SHP77 (cell line): ENCODE measurements at regions not wholly inside any gene's neighbourhood (a gene's known extent, or its start where the extent isn't known, plus 50 kb on each side); places are given as distances from the start of the nearest gene placed in this dataset.

ENCODE experiments used
- DNase-seq, 2 experiments: peaks; one replicate each; lab custom pipeline; 2025; lab: John Stamatoyannopoulos, UW

- DNase-seq: no peak
Observed at GRCh38 chr5:10173716-10174115, 76.0 kb downstream of the ATPSCKMT start.

GRCh38 chr5:10172247-10172646, 77.4 kb downstream of the ATPSCKMT start:
- no peak for DNase-seq

- DNase-seq: no peak
Observed at GRCh38 chr5:10169359-10169758, 80.3 kb downstream of the ATPSCKMT start.

GRCh38 chr5:10168254-10168653, 81.4 kb downstream of the ATPSCKMT start:
- DNase-seq: no peak

- no peak for DNase-seq
Observed at GRCh38 chr5:10167806-10168205, 81.9 kb downstream of the ATPSCKMT start.

GRCh38 chr5:10166392-10166791, 83.3 kb downstream of the ATPSCKMT start:
- DNase-seq: no peak

- DNase-seq: no peak
Observed at GRCh38 chr5:10162468-10162867, 87.2 kb downstream of the ATPSCKMT start.

GRCh38 chr5:10161778-10162177, 87.9 kb downstream of the ATPSCKMT start:
- no peak for DNase-seq

- DNase-seq: no peak
Observed at GRCh38 chr5:10160241-10160640, 89.4 kb downstream of the ATPSCKMT start.

- DNase-seq: no peak
Observed at GRCh38 chr5:10158886-10159285, 90.8 kb downstream of the ATPSCKMT start.

- no peak for DNase-seq
Observed at GRCh38 chr5:10157085-10157669, 92.5 kb downstream of the ATPSCKMT start.

GRCh38 chr5:10155897-10156667, 93.6 kb downstream of the ATPSCKMT start:
- DNase-seq: no peak

- no peak for DNase-seq
Observed at GRCh38 chr5:10153808-10154537, 95.7 kb downstream of the ATPSCKMT start.

GRCh38 chr5:10153394-10153793, 96.3 kb downstream of the ATPSCKMT start:
- no peak for DNase-seq

- DNase-seq: no peak
Observed at GRCh38 chr5:10151656-10152055, 98.0 kb downstream of the ATPSCKMT start.

- DNase-seq: no peak
Observed at GRCh38 chr5:10149911-10150310, 99.8 kb downstream of the ATPSCKMT start.

GRCh38 chr5:10145923-10146401, 103.7 kb downstream of the ATPSCKMT start:
- peak; percentile 14 to 29 for DNase-seq

- DNase-seq: no peak
Observed at GRCh38 chr5:10144040-10144439, 105.6 kb downstream of the ATPSCKMT start.

GRCh38 chr5:10140195-10140973, 109.3 kb downstream of the ATPSCKMT start:
- DNase-seq: peak; percentile 37 to 47

GRCh38 chr5:10138395-10139057, 111.2 kb downstream of the ATPSCKMT start:
- DNase-seq: no peak

GRCh38 chr5:10133830-10134229, 115.9 kb downstream of the ATPSCKMT start:
- no peak for DNase-seq

GRCh38 chr5:10130881-10131280, 118.8 kb downstream of the ATPSCKMT start:
- DNase-seq: no peak
